Mammary epithelial cell (primary cell): ENCODE measurements at regions not wholly inside any gene's neighbourhood (a gene's known extent, or its start where the extent isn't known, plus 50 kb on each side); places are given as distances from the start of the nearest gene placed in this dataset.

Source experiments
- CTCF ChIP-seq, 2 donors: IDR thresholded peaks in 1 of 2; conservative IDR thresholded peaks in 1 of 2; 2 replicates each; pipeline ENCODE4 v1.5.1; 2011 to 2012; ENCODE audit warnings: inconsistent platforms in 2 of 2, low read length in 2 of 2, mild to moderate bottlenecking in 2 of 2, control low read depth in 1 of 2, low read depth in 1 of 2; ENCODE audit not compliant: insufficient read depth in 1 of 2; ENCODE audit errors: extremely low read depth in 1 of 2
- EZH2 ChIP-seq: IDR thresholded peaks from 2 replicates; pipeline ENCODE4 v1.6.1; 2012; ENCODE audit warnings: low read length, inconsistent platforms, borderline replicate concordance

- TF ChIP-seq CTCF (conservative IDR thresholded peaks at IDR 0.05 in 1 of 2, IDR thresholded peaks at IDR 0.05 in 1 of 2; ENCODE audit: extremely low read depth in 1 of 2, insufficient read depth in 1 of 2, low read depth in 1 of 2, low read length in 2 of 2) (no peak), EZH2 (no peak)
These were observed 236.0 kb downstream of the TOMM20 start for GRCh38 chr1:234892642-234893041.
